GM06990 (cell line): ENCODE measurements at regions not wholly inside any gene's neighbourhood (a gene's known extent, or its start where the extent isn't known, plus 50 kb on each side); places are given as distances from the start of the nearest gene placed in this dataset.

Experiments
- DNase-seq: peaks from one replicate; pipeline ENCODE4 v3.0.0-alpha.2; 2011; ENCODE audit not compliant: insufficient read length; ENCODE audit errors: extremely low read depth
- H3K27me3 ChIP-seq: replicated peaks from 2 replicates; pipeline ENCODE4 v1.6.0; 2011; ENCODE audit warnings: low read length; ENCODE audit not compliant: control insufficient read depth, insufficient read depth
- H3K36me3 ChIP-seq: 2 replicates; pipeline ENCODE4 v1.5.1; 2011; ENCODE audit warnings: low read length; ENCODE audit not compliant: control insufficient read depth, insufficient read depth
- H3K4me3 ChIP-seq: replicated peaks from 2 replicates; pipeline ENCODE4 v1.5.1; 2011; ENCODE audit warnings: low read depth, mild to moderate bottlenecking, control low read depth, low read length
- CTCF ChIP-seq: IDR thresholded peaks from 2 replicates; pipeline ENCODE4 v1.5.1; 2011; ENCODE audit warnings: low read length, control low read depth, mild to moderate bottlenecking, inconsistent platforms; ENCODE audit not compliant: insufficient read depth, poor library complexity, severe bottlenecking

GRCh38 chr9:108756746-108757490 is 98.9 kb downstream of the ACTL7B start:
- no peak for DNase-seq
- peak; percentile 3 for TF ChIP-seq CTCF
- Histone ChIP-seq H3K4me3 (no peak overlapping the region), H3K27me3 (no peaks in the 10 kb centered on the region), H3K36me3 (no peaks in the 10 kb centered on the region)

GRCh38 chr9:108755979-108756378 is 99.8 kb downstream of the ACTL7B start:
- no peak for TF ChIP-seq CTCF
- Histone ChIP-seq H3K27me3 (no peaks in the 10 kb centered on the region), H3K36me3 (no peaks in the 10 kb centered on the region), H3K4me3 (no peak overlapping the region)
- no peak for DNase-seq

- H3K36me3 ChIP-seq = no peaks in the 10 kb centered on the region
- H3K4me3 ChIP-seq = no peak overlapping the region
- no peak for DNase-seq
- H3K27me3 ChIP-seq = no peaks in the 10 kb centered on the region
- TF ChIP-seq CTCF = no peak
These were observed 104.4 kb downstream of the ACTL7B start for GRCh38 chr9:108751369-108751768.

- DNase-seq = no peak
- Histone ChIP-seq H3K27me3 (no peaks in the 10 kb centered on the region), H3K4me3 (no peak overlapping the region), H3K36me3 (no peaks in the 10 kb centered on the region)
- TF ChIP-seq CTCF = no peak
These were observed 105.0 kb downstream of the ACTL7B start for GRCh38 chr9:108750661-108751215.

GRCh38 chr9:108748776-108749175 is 107.0 kb downstream of the ACTL7B start:
- Histone ChIP-seq H3K36me3 (no peaks in the 10 kb centered on the region), H3K27me3 (no peaks in the 10 kb centered on the region), H3K4me3 (no peak overlapping the region)
- DNase-seq = no peak
- TF ChIP-seq CTCF = no peak
